ENCODE measurements at regions not wholly inside any gene's neighbourhood (a gene's known extent, or its start where the extent isn't known, plus 50 kb on each side); places are given as distances from the start of the nearest gene placed in this dataset.

GRCh38 chr5:99911971-99912370 is 623.2 kb upstream of the FAM174A start:
- ChIA-PET POLR2A (no interaction called here), CTCF (interaction anchor here (0.8 kb wide), 1 partner anchor 62 kb away, joined by 3 read pairs; no protein-coding TSS in a partner anchor)
- peaks cover 3% of the 10 kb centered on the region; the same call in 1 of the 2 replicates for H3K9me3 Mint-ChIP-seq
- no peak overlapping the region for H3K27ac Mint-ChIP-seq
- H3K27me3 Mint-ChIP-seq (ENCODE audit: low read depth): no peaks in the 10 kb centered on the region
- DNase-seq (ENCODE audit: low spot score) (no peak), ATAC-seq (peak; percentile 83)
- TF ChIP-seq, protein P1, sequence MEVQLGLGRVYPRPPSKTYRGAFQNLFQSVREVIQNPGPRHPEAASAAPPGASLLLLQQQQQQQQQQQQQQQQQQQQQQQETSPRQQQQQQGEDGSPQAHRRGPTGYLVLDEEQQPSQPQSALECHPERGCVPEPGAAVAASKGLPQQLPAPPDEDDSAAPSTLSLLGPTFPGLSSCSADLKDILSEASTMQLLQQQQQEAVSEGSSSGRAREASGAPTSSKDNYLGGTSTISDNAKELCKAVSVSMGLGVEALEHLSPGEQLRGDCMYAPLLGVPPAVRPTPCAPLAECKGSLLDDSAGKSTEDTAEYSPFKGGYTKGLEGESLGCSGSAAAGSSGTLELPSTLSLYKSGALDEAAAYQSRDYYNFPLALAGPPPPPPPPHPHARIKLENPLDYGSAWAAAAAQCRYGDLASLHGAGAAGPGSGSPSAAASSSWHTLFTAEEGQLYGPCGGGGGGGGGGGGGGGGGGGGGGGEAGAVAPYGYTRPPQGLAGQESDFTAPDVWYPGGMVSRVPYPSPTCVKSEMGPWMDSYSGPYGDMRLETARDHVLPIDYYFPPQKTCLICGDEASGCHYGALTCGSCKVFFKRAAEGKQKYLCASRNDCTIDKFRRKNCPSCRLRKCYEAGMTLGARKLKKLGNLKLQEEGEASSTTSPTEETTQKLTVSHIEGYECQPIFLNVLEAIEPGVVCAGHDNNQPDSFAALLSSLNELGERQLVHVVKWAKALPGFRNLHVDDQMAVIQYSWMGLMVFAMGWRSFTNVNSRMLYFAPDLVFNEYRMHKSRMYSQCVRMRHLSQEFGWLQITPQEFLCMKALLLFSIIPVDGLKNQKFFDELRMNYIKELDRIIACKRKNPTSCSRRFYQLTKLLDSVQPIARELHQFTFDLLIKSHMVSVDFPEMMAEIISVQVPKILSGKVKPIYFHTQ (CRISPR knock-in tag; IDR thresholded peaks at IDR 0.05): no peak
- TF ChIP-seq ESRRA (CRISPR knock-in tag; IDR thresholded peaks at IDR 0.05; ENCODE audit: borderline replicate concordance) (no peak), GRHL2 (CRISPR knock-in tag; IDR thresholded peaks at IDR 0.05; ENCODE audit: insufficient replicate concordance, severe bottlenecking) (no peak), SP1 (CRISPR knock-in tag; conservative IDR thresholded peaks at IDR 0.05) (no peak), FOXP4 (CRISPR knock-in tag; IDR thresholded peaks at IDR 0.05) (no peak), FOXK1 (CRISPR knock-in tag; IDR thresholded peaks at IDR 0.05) (no peak), RELA (CRISPR knock-in tag; IDR thresholded peaks at IDR 0.05; ENCODE audit: borderline replicate concordance) (no peak), FOXP1 (CRISPR knock-in tag; IDR thresholded peaks at IDR 0.05; ENCODE audit: borderline replicate concordance) (no peak), CTCF (IDR thresholded peaks at IDR 0.05) (no peak), USF1 (CRISPR knock-in tag; IDR thresholded peaks at IDR 0.05) (no peak), ZNF317 (CRISPR knock-in tag; IDR thresholded peaks at IDR 0.05; ENCODE audit: borderline replicate concordance, low read depth) (no peak), E2F4 (CRISPR knock-in tag; IDR thresholded peaks at IDR 0.05; ENCODE audit: borderline replicate concordance, low read depth) (no peak), FOXJ3 (CRISPR knock-in tag; IDR thresholded peaks at IDR 0.05; ENCODE audit: borderline replicate concordance) (no peak), ETV6 (CRISPR knock-in tag; IDR thresholded peaks at IDR 0.05) (no peak), GABPB1 (CRISPR knock-in tag; IDR thresholded peaks at IDR 0.05) (no peak), NR3C1 (CRISPR knock-in tag; conservative IDR thresholded peaks at IDR 0.05; ENCODE audit: low read depth) (no peak), AFF4 (CRISPR knock-in tag; IDR thresholded peaks at IDR 0.05; ENCODE audit: borderline replicate concordance) (no peak)
- TF ChIP-seq, protein P2, sequence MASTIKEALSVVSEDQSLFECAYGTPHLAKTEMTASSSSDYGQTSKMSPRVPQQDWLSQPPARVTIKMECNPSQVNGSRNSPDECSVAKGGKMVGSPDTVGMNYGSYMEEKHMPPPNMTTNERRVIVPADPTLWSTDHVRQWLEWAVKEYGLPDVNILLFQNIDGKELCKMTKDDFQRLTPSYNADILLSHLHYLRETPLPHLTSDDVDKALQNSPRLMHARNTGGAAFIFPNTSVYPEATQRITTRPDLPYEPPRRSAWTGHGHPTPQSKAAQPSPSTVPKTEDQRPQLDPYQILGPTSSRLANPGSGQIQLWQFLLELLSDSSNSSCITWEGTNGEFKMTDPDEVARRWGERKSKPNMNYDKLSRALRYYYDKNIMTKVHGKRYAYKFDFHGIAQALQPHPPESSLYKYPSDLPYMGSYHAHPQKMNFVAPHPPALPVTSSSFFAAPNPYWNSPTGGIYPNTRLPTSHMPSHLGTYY (CRISPR knock-in tag; IDR thresholded peaks at IDR 0.05): no peak
- TF ChIP-seq, protein P3, sequence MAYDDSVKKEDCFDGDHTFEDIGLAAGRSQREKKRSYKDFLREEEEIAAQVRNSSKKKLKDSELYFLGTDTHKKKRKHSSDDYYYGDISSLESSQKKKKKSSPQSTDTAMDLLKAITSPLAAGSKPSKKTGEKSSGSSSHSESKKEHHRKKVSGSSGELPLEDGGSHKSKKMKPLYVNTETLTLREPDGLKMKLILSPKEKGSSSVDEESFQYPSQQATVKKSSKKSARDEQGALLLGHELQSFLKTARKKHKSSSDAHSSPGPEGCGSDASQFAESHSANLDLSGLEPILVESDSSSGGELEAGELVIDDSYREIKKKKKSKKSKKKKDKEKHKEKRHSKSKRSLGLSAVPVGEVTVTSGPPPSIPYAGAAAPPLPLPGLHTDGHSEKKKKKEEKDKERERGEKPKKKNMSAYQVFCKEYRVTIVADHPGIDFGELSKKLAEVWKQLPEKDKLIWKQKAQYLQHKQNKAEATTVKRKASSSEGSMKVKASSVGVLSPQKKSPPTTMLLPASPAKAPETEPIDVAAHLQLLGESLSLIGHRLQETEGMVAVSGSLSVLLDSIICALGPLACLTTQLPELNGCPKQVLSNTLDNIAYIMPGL (CRISPR knock-in tag; IDR thresholded peaks at IDR 0.05): no peak
- no peak overlapping the region for H3K4me3 Mint-ChIP-seq
- no peaks in the 10 kb centered on the region for H3K36me3 Mint-ChIP-seq
- H3K4me1 Mint-ChIP-seq: peaks cover 26% of the 10 kb centered on the region

All from WTC11 (cell line).